ENCODE measurements at regions not wholly inside any gene's neighbourhood (a gene's known extent, or its start where the extent isn't known, plus 50 kb on each side); places are given as distances from the start of the nearest gene placed in this dataset.

DNA sequence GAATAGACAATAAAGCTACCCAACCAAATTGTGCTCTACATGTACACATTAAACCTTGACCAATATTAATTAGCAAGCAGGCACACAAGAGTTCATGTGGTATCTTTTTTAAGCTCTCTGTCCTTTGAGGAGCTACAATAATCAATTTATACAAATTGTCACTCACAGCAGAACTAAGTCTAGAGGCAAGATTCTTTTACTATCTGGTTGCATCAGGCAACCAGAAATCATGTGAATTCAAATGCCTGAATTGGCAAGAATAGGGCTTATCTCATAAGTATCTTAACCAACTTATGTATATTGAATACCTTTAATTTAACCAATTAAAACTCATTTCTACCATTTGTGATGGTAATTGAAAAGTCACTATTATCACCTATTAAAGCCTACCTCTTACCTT is 145.5 kb upstream of the HAPLN1 start:
- TF ChIP-seq, protein P1, sequence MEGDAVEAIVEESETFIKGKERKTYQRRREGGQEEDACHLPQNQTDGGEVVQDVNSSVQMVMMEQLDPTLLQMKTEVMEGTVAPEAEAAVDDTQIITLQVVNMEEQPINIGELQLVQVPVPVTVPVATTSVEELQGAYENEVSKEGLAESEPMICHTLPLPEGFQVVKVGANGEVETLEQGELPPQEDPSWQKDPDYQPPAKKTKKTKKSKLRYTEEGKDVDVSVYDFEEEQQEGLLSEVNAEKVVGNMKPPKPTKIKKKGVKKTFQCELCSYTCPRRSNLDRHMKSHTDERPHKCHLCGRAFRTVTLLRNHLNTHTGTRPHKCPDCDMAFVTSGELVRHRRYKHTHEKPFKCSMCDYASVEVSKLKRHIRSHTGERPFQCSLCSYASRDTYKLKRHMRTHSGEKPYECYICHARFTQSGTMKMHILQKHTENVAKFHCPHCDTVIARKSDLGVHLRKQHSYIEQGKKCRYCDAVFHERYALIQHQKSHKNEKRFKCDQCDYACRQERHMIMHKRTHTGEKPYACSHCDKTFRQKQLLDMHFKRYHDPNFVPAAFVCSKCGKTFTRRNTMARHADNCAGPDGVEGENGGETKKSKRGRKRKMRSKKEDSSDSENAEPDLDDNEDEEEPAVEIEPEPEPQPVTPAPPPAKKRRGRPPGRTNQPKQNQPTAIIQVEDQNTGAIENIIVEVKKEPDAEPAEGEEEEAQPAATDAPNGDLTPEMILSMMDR (IDR thresholded peaks at IDR 0.05 in 8 of 11, conservative IDR thresholded peaks at IDR 0.05 in 3 of 11) = no peak
- no peak for TF ChIP-seq POLR2AphosphoS5 (IDR thresholded peaks at IDR 0.05)
- no peak for TF ChIP-seq POLR2A (IDR thresholded peaks at IDR 0.05)

Data from spleen (tissue), 7 donors.